C4-2B (cell line): ENCODE measurements at regions not wholly inside any gene's neighbourhood (a gene's known extent, or its start where the extent isn't known, plus 50 kb on each side); places are given as distances from the start of the nearest gene placed in this dataset.

ENCODE experiments used
- CTCF ChIP-seq: fragments of 450-650 bp; conservative IDR thresholded peaks from 2 replicates; pipeline ENCODE4 v1.5.1; 2017; ENCODE audit warnings: mild to moderate bottlenecking
- ZFX ChIP-seq: fragments of 450-650 bp; IDR thresholded peaks from 2 replicates; pipeline ENCODE4 v1.6.1; 2017

GRCh38 chr1:95435611-95436010 lies 201.6 kb downstream of the RWDD3 start:
- TF ChIP-seq CTCF (no peak), ZFX (no peak)
